ENCODE measurements at regions not wholly inside any gene's neighbourhood (a gene's known extent, or its start where the extent isn't known, plus 50 kb on each side); places are given as distances from the start of the nearest gene placed in this dataset.

DNA sequence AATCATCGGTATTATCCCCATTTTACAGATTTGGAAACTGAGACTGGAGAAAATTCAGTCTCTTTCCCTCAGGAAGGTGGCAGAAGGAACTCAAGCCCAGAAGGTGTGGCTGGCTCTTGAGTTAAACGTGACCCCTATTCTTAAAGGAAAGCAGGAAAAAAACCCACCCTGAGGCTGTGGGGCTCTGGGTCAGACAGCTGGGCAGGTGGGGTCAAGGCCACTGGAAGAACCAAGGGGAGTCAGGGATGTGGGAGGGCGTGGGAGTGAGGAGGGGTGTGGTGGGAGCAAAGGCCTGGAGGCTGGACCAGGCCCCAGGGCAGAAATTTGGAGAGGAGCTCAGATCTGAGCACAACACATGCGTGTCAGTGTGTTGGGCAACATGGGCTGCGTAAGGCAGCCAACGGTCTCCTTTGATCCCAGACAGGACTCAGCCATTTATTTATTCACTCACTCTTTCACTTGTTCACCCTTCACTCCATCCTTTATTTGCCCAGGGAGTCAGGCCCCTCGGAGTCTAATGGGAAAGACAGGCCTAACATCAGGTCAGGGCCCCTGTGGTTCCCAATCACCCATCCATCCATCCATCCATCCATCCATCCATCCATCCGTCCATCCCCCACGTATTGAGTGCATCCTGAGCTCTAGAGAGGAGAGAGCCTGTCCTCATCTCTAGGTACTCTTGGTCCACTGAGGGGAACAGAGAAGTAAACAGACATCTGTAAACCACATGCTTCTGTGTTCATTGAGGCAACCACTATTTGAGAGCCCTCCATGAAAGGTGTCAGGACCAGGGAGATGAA lies 165.0 kb downstream of the VEGFA start:
- DNase-seq (ENCODE audit: low read depth) = no peak
- H3K4me3 ChIP-seq (ENCODE audit: low read depth, low read length) = no peak overlapping the region
- TF ChIP-seq, protein P1, sequence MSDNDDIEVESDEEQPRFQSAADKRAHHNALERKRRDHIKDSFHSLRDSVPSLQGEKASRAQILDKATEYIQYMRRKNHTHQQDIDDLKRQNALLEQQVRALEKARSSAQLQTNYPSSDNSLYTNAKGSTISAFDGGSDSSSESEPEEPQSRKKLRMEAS (IDR thresholded peaks at IDR 0.05; ENCODE audit: low read depth, low read length) = no peak
- TF ChIP-seq POLR2A (IDR thresholded peaks at IDR 0.05; ENCODE audit: extremely low read depth, insufficient read length) (no peak), MYC (IDR thresholded peaks at IDR 0.05; ENCODE audit: low read depth, low read length) (no peak)
- TF ChIP-seq, protein P2, sequence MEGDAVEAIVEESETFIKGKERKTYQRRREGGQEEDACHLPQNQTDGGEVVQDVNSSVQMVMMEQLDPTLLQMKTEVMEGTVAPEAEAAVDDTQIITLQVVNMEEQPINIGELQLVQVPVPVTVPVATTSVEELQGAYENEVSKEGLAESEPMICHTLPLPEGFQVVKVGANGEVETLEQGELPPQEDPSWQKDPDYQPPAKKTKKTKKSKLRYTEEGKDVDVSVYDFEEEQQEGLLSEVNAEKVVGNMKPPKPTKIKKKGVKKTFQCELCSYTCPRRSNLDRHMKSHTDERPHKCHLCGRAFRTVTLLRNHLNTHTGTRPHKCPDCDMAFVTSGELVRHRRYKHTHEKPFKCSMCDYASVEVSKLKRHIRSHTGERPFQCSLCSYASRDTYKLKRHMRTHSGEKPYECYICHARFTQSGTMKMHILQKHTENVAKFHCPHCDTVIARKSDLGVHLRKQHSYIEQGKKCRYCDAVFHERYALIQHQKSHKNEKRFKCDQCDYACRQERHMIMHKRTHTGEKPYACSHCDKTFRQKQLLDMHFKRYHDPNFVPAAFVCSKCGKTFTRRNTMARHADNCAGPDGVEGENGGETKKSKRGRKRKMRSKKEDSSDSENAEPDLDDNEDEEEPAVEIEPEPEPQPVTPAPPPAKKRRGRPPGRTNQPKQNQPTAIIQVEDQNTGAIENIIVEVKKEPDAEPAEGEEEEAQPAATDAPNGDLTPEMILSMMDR (IDR thresholded peaks at IDR 0.05; ENCODE audit: low read depth, low read length) = no peak

DNA sequence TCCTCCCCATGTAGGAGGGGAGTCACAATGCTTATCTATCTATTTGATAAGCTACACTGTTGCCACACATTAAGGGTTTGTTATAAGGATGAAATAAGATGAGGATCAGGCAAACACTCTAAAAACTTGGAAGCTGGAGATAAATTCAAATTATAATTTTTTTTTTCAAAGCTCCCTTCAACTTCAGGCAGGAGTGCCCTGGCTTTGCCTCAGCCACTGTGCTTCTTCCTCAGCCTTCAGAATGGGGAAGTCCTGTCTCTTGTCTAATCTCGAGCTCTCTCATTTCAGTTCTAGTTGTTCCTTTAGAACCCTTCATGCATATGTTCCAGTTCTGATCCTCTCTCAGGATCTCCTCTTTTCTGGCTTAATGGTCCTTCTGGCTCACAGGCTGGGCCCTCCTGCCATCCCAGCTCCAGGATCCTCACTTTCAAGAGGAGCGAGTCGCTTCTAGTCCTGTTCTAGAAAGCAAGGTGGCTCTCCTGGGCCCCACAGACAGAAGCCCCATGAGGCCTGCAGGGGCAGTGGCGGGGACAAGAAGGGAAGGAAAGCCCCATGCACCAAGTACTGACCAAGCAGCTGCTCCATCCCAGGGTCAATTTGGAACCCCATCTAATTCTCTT lies 164.3 kb downstream of the VEGFA start:
- no peak overlapping the region for H3K4me3 ChIP-seq (ENCODE audit: low read depth, low read length)
- peak; percentile 38 for DNase-seq (ENCODE audit: low read depth)
- TF ChIP-seq POLR2A (IDR thresholded peaks at IDR 0.05; ENCODE audit: extremely low read depth, insufficient read length) = no peak
- TF ChIP-seq, protein P2 (IDR thresholded peaks at IDR 0.05; ENCODE audit: low read depth, low read length) = no peak

DNA sequence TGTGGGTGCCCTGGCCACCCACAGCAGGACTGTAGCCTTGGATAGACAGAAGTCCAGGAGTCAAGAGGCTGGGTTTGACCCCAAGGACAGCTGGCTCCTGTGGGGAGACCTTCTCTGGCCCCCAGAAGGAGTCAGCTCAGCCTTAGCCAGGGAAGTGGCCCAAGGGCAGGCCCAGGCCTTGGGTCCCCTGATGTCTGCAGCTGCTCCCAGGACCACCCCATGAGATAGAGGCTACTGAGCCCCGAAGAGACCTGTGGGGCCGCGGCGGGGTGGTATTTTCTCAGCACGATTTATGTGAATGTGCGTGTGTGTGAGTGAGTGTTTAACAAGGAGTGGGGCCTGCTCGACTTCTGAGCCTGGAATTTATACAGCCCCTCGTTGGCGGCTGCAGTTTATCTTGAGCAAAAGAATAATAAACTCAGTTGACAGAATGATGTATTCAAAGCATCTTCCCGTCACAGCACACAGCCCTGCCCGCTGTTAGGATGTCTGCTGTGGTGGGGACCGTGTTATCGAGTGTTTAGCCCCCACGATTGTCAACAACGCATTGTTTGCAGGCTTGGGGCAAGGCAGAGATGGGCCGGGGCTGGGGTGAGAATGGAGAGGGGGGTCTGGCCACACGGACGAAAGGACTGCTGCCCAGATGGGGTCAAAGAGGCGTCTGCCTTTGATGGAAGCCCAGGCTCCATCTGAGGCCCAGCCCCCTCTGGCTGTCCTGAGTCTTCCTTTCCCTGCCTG lies 163.3 kb downstream of the VEGFA start:
- H3K4me3 ChIP-seq (ENCODE audit: low read depth, low read length) = no peak overlapping the region
- no peak for TF ChIP-seq MYC (IDR thresholded peaks at IDR 0.05; ENCODE audit: low read depth, low read length)
- TF ChIP-seq, protein P1 (IDR thresholded peaks at IDR 0.05; ENCODE audit: low read depth, low read length) = no peak
- no peak for TF ChIP-seq POLR2A (IDR thresholded peaks at IDR 0.05; ENCODE audit: extremely low read depth, insufficient read length)
- TF ChIP-seq, protein P2 (IDR thresholded peaks at IDR 0.05; ENCODE audit: low read depth, low read length) = no peak
- DNase-seq (ENCODE audit: low read depth) = no peak

DNA sequence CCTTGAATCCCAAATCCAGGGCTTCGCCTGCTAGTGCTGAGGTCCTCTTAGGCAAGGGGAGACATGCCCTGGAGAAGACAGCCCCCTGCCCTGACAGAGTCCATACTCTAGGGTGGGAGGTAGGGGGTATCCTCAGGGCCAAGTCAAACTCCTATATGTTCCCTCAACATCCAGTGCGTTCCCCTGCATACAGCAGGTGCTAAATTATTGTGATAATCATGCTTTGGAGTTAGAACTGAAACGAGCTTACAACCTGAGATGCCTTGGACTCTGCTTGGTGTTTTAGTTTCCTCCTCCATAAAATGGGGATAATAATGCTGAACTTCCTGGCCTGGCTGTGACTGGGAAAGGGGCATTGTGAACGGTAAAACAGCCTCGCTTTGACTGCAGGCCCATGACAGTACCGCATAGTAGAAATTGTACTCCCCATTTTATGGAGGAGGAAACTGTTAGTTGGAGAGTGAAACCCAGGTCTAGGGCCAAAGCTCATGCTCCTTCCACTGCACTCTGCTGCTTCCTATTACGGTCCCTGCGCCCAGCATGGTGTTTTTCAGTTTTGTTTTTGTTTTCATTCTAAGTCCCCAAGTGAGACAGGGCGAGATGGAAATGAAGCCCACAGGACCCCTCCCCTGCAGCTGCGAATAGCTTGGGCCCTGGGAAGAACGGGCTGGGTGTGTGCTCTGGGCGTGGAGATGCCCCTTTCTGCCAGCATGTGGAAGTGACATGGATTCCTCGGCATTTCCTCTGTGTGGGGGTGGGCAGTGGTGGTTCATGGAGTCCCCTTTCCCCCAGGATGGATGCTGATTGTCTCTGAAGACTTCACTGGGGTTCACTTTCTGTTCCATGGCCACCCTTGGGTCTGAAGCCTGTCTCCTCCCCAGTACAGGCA lies 162.5 kb downstream of the VEGFA start:
- H3K4me3 ChIP-seq (ENCODE audit: low read depth, low read length) = no peak overlapping the region
- no peak for DNase-seq (ENCODE audit: low read depth)
- no peak for TF ChIP-seq MYC (IDR thresholded peaks at IDR 0.05; ENCODE audit: low read depth, low read length)
- TF ChIP-seq, protein P2 (IDR thresholded peaks at IDR 0.05; ENCODE audit: low read depth, low read length) = no peak
- no peak for TF ChIP-seq POLR2A (IDR thresholded peaks at IDR 0.05; ENCODE audit: extremely low read depth, insufficient read length)
- TF ChIP-seq, protein P1 (IDR thresholded peaks at IDR 0.05; ENCODE audit: low read depth, low read length) = no peak

DNA sequence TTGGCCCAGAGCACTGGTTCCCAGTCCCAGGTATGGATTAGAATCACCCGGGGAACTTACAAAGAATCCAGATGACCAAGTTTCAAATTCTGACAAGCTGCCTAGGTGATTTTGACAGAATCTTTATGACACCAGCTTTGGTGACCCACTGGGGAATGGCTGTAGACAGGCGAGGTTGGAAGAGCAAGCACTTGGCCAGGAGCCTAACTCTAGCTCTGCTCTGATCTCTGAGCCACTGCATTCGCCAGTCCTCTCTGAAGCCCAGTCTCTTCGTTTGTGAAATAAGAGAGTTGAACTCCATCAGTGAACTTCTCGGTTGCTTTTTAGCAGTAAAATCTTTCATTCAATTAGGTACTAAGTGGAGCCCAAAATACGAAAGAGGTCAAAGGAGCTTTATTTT lies 161.2 kb downstream of the VEGFA start:
- TF ChIP-seq MYC (IDR thresholded peaks at IDR 0.05; ENCODE audit: low read depth, low read length) (no peak), POLR2A (IDR thresholded peaks at IDR 0.05; ENCODE audit: extremely low read depth, insufficient read length) (no peak)
- TF ChIP-seq, protein P1 (IDR thresholded peaks at IDR 0.05; ENCODE audit: low read depth, low read length) = no peak
- TF ChIP-seq, protein P2 (IDR thresholded peaks at IDR 0.05; ENCODE audit: low read depth, low read length) = no peak
- no peak for DNase-seq (ENCODE audit: low read depth)
- no peak overlapping the region for H3K4me3 ChIP-seq (ENCODE audit: low read depth, low read length)

Measured in NB4 (cell line).